A673 (cell line): ENCODE measurements at regions not wholly inside any gene's neighbourhood (a gene's known extent, or its start where the extent isn't known, plus 50 kb on each side); places are given as distances from the start of the nearest gene placed in this dataset.

Experiments
- BruUV-seq: library from RNA; stranded (reverse); fragments of 400-500 nt; replicated peaks from 2 replicates; lab custom pipeline; 2021; lab: Mats Ljungman, UMichigan
- CTCF ChIA-PET: fragments of 300-600 bp; sonication (Branson Sonifier 250); formaldehyde crosslinking; loops from one replicate; lab custom pipeline; 2022; ENCODE audit warnings: antibody characterized with exemption; lab: Charles Lee
- POLR2A ChIA-PET: fragments of 300-600 bp; sonication (Branson Sonifier 250); formaldehyde crosslinking; loops from one replicate; lab custom pipeline; 2022; ENCODE audit warnings: antibody characterized with exemption; ENCODE audit not compliant: low non-redundant PET; lab: Charles Lee
- DNase-seq: peaks from one replicate; pipeline ENCODE4 v3.0.0-alpha.2; 2015; ENCODE audit warnings: low spot score
- H3K27ac ChIP-seq: fragments of 200-600 bp; sonication (generic); 2 replicates; pipeline ENCODE4 v1.5.1; 2016; ENCODE audit warnings: mixed run types, low read depth, mild to moderate bottlenecking, mixed read lengths, antibody characterized with exemption, low read length; ENCODE audit not compliant: poor library complexity, severe bottlenecking
- H3K27me3 ChIP-seq: fragments of 200-600 bp; sonication (generic); replicated peaks from 2 replicates; pipeline ENCODE4 v1.6.1; 2017; ENCODE audit warnings: mixed run types, low read depth, mild to moderate bottlenecking, mixed read lengths, antibody characterized with exemption, low read length; ENCODE audit not compliant: insufficient read depth, poor library complexity
- H3K36me3 ChIP-seq: fragments of 200-600 bp; sonication (generic); 2 replicates; pipeline ENCODE4 v1.6.1; 2016; ENCODE audit warnings: mixed run types, mild to moderate bottlenecking, mixed read lengths, antibody characterized with exemption, low read length; ENCODE audit not compliant: insufficient read depth, poor library complexity, severe bottlenecking
- H3K4me1 ChIP-seq: fragments of 200-600 bp; sonication (generic); 2 replicates; pipeline ENCODE4 v1.6.1; 2017; ENCODE audit warnings: mixed run types, mild to moderate bottlenecking, mixed read lengths, antibody characterized with exemption, low read length; ENCODE audit not compliant: insufficient read depth, poor library complexity, severe bottlenecking
- H3K4me3 ChIP-seq: fragments of 200-600 bp; sonication (generic); 2 replicates; pipeline ENCODE4 v1.5.1; 2016; ENCODE audit warnings: low read depth, mixed run types, mild to moderate bottlenecking, mixed read lengths, low read length; ENCODE audit not compliant: poor library complexity, severe bottlenecking
- H3K9me3 ChIP-seq: fragments of 200-600 bp; sonication (generic); 2 replicates; pipeline ENCODE4 v1.6.1; 2016; ENCODE audit warnings: mixed run types, low read depth, mild to moderate bottlenecking, mixed read lengths, antibody characterized with exemption, low read length; ENCODE audit not compliant: poor library complexity, severe bottlenecking
- CTCF ChIP-seq: fragments of 300-800, 200-600 bp; sonication (generic); conservative IDR thresholded peaks from 2 replicates; pipeline ENCODE4 v1.5.1; 2017; ENCODE audit warnings: low read depth, mild to moderate bottlenecking, antibody characterized with exemption, low read length, moderate library complexity, mixed read lengths
- EZH2 ChIP-seq: fragments of 200-600 bp; sonication (generic); IDR thresholded peaks from 2 replicates; pipeline ENCODE4 v1.6.1; 2017; ENCODE audit warnings: borderline replicate concordance, low read depth, mild to moderate bottlenecking, mixed read lengths, antibody characterized with exemption, low read length; ENCODE audit not compliant: poor library complexity, severe bottlenecking
- intact Hi-C: fragments of 100-400 bp; cut with micrococcal nuclease; formaldehyde crosslinking; loops from one replicate; pipeline ENCODE4 v1.10.0; 2022; ENCODE audit not compliant: unreplicated experiment

GRCh38 chr9:31470051-31470450 lies 914.4 kb upstream of the ACO1 start:
- H3K4me3 ChIP-seq = no peak overlapping the region
- no peaks in the 10 kb centered on the region for H3K9me3 ChIP-seq
- CTCF ChIA-PET = no interaction called here
- POLR2A ChIA-PET = no interaction called here
- H3K4me1 ChIP-seq = no peaks in the 10 kb centered on the region
- no peaks in the 10 kb centered on the region for H3K36me3 ChIP-seq
- DNase-seq = no peak
- TF ChIP-seq CTCF (no peak), EZH2 (no peak)
- no TSS peak for BruUV-seq
- no peaks in the 10 kb centered on the region for H3K27me3 ChIP-seq
- intact Hi-C loops = no loop called here
- H3K27ac ChIP-seq = no peak overlapping the region

- Histone ChIP-seq H3K9me3 (no peaks in the 10 kb centered on the region), H3K27ac (no peak overlapping the region), H3K4me1 (no peaks in the 10 kb centered on the region), H3K27me3 (no peaks in the 10 kb centered on the region), H3K36me3 (no peaks in the 10 kb centered on the region), H3K4me3 (no peak overlapping the region)
- DNase-seq = no peak
- intact Hi-C loops = no loop called here
- BruUV-seq = no TSS peak
- TF ChIP-seq EZH2 (no peak), CTCF (no peak)
- CTCF ChIA-PET = no interaction called here
- POLR2A ChIA-PET = no interaction called here
These were observed 913.4 kb upstream of the ACO1 start for GRCh38 chr9:31471010-31471409.

- no peaks in the 10 kb centered on the region for H3K36me3 ChIP-seq
- TF ChIP-seq CTCF (no peak), EZH2 (no peak)
- ChIA-PET CTCF (no interaction called here), POLR2A (no interaction called here)
- no peaks in the 10 kb centered on the region for H3K4me1 ChIP-seq
- no peak overlapping the region for H3K4me3 ChIP-seq
- no peak overlapping the region for H3K27ac ChIP-seq
- no peak for DNase-seq
- no peaks in the 10 kb centered on the region for H3K27me3 ChIP-seq
- BruUV-seq = no TSS peak
- no peaks in the 10 kb centered on the region for H3K9me3 ChIP-seq
- intact Hi-C loops = no loop called here
These were observed 897.8 kb upstream of the ACO1 start for GRCh38 chr9:31486630-31487029.
